Neuronal stem cell (in vitro differentiated cells): ENCODE measurements at regions not wholly inside any gene's neighbourhood (a gene's known extent, or its start where the extent isn't known, plus 50 kb on each side); places are given as distances from the start of the nearest gene placed in this dataset.

ENCODE experiments used
- DNase-seq: peaks from one replicate; pipeline ENCODE4 v3.0.0-alpha.2; 2013; ENCODE audit warnings: low spot score
- H2AFZ ChIP-seq: one replicate; pipeline ENCODE4 v1.6.1; 2013; ENCODE audit warnings: mild to moderate bottlenecking, low read length, inconsistent platforms
- H2AK5ac ChIP-seq: 2 replicates; pipeline ENCODE4 v1.6.1; 2013; ENCODE audit warnings: low read depth, mild to moderate bottlenecking, inconsistent platforms, low read length, moderate library complexity, mixed read lengths
- H2BK120ac ChIP-seq: 2 replicates; pipeline ENCODE4 v1.6.1; 2013; ENCODE audit warnings: low read depth, mild to moderate bottlenecking, inconsistent platforms, low read length, moderate library complexity, mixed read lengths
- H2BK12ac ChIP-seq: one replicate; pipeline ENCODE4 v1.6.1; 2013; ENCODE audit warnings: low read length, inconsistent platforms
- H2BK15ac ChIP-seq: 2 replicates; pipeline ENCODE4 v1.6.1; 2013; ENCODE audit warnings: mild to moderate bottlenecking, low read length, inconsistent platforms, mixed read lengths
- H2BK5ac ChIP-seq: one replicate; pipeline ENCODE4 v1.6.1; 2013; ENCODE audit warnings: inconsistent platforms, mild to moderate bottlenecking, low read length, moderate library complexity
- H3K14ac ChIP-seq: one replicate; pipeline ENCODE4 v1.6.1; 2013; ENCODE audit warnings: low read length, inconsistent platforms
- H3K18ac ChIP-seq: 2 replicates; pipeline ENCODE4 v1.6.1; 2013; ENCODE audit warnings: low read length, inconsistent platforms
- H3K23ac ChIP-seq: 2 replicates; pipeline ENCODE4 v1.6.1; 2013; ENCODE audit warnings: low read depth, mild to moderate bottlenecking, mixed read lengths, low read length, inconsistent platforms; ENCODE audit not compliant: poor library complexity
- H3K27ac ChIP-seq: replicated peaks from 3 replicates; pipeline ENCODE4 v1.5.1; 2013; ENCODE audit warnings: low read length, inconsistent platforms
- H3K27me3 ChIP-seq, 3 experiments: 2 replicates each; pipeline ENCODE4 v1.6.1; 2013; ENCODE audit warnings: low read length in 3 of 3, mild to moderate bottlenecking in 2 of 3, inconsistent platforms in 1 of 3, low read depth in 1 of 3, mixed read lengths in 1 of 3, moderate library complexity in 1 of 3; ENCODE audit not compliant: control insufficient read depth in 3 of 3, insufficient read depth in 3 of 3
- H3K36me3 ChIP-seq, 2 donors: replicated peaks in 1 of 2; 2 replicates each; pipeline ENCODE4 v1.6.1; 2013; ENCODE audit warnings: low read length in 2 of 2; ENCODE audit not compliant: control insufficient read depth in 2 of 2, insufficient read depth in 2 of 2
- H3K4ac ChIP-seq: 2 replicates; pipeline ENCODE4 v1.6.1; 2013; ENCODE audit warnings: inconsistent platforms, mild to moderate bottlenecking, low read length, moderate library complexity
- H3K4me1 ChIP-seq, 2 donors: 1 replicate in 1 of 2; 2 replicates in 1 of 2; pipeline ENCODE4 v1.6.1; 2013; ENCODE audit warnings: low read length in 2 of 2, low read depth in 1 of 2; ENCODE audit not compliant: control insufficient read depth in 2 of 2, insufficient read depth in 1 of 2
- H3K4me2 ChIP-seq: one replicate; pipeline ENCODE4 v1.6.1; 2013; ENCODE audit warnings: mild to moderate bottlenecking, low read length, inconsistent platforms; ENCODE audit not compliant: insufficient read depth, poor library complexity, severe bottlenecking
- H3K4me3 ChIP-seq, 2 donors: 2 replicates each; pipeline ENCODE4 v1.5.1; 2013; ENCODE audit warnings: low read length in 2 of 2, mild to moderate bottlenecking in 2 of 2, inconsistent platforms in 1 of 2, moderate library complexity in 1 of 2
- H3K79me1 ChIP-seq: one replicate; pipeline ENCODE4 v1.6.1; 2013; ENCODE audit warnings: low read depth, mild to moderate bottlenecking, inconsistent platforms, low read length, moderate library complexity
- H3K9ac ChIP-seq: one replicate; pipeline ENCODE4 v1.6.1; 2013; ENCODE audit warnings: mild to moderate bottlenecking, low read depth, low read length, inconsistent platforms; ENCODE audit not compliant: poor library complexity
- H3K9me3 ChIP-seq, 2 donors: replicated peaks in 1 of 2; 2 replicates each; pipeline versions ENCODE3 to v1.6.1; 2013; ENCODE audit warnings: low read length in 2 of 2, mild to moderate bottlenecking in 2 of 2, inconsistent platforms in 1 of 2, low read depth in 1 of 2, mixed read lengths in 1 of 2, moderate library complexity in 1 of 2; ENCODE audit not compliant: control insufficient read depth in 2 of 2, insufficient read depth in 1 of 2
- H4K8ac ChIP-seq: one replicate; pipeline ENCODE4 v1.6.1; 2013; ENCODE audit warnings: low read depth, mild to moderate bottlenecking, inconsistent platforms, low read length, moderate library complexity
- H4K91ac ChIP-seq: one replicate; pipeline ENCODE4 v1.6.1; 2013; ENCODE audit warnings: low read length, low read depth, mild to moderate bottlenecking, inconsistent platforms; ENCODE audit not compliant: poor library complexity
- WGBS, 2 donors: extraction: QIAGEN DNeasy Blood & Tissue Kit; methylation state at CpG; one replicate each; pipeline ENCODE4 v1.1.7; 2013; ENCODE audit warnings: missing lambda C conversion rate in 2 of 2, mixed read lengths in 1 of 2; ENCODE audit not compliant: insufficient read length in 2 of 2, insufficient replicate concordance in 1 of 2; ENCODE audit errors: extremely low coverage in 2 of 2; 5-methylcytosine and 5-hydroxymethylcytosine counted together

DNA sequence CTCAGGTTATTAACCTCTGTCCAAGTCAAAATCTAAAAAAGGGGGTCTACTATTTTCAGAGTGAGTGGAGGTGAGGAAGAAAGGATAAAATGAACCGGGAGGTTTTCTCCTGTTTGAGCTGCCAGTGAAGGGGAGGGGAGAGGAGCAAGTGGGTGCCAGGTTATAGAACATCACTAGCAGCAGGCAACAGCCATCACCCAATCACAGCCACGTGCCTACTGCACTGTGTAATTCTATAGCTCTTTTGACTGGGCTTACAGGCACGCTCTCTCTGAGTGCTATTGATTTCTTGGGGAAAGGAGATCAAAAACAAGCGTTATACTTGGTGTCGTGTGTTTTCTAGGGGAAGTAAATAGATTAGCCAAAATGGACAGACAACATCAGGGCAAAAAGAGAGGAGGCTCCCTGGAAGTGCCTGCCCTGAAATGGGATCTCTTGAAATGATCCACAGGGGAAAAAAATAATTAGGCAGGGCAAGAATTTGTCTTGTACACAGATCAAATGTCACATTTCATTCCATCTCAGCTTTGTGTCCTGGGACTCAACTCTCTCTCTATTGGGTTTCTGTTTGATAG, 300.5 kb upstream of the LCORL start:
- Histone ChIP-seq H3K27ac (no peak overlapping the region), H3K4me3 (no peak overlapping the region), H3K27me3 (no peaks in the 10 kb centered on the region), H2BK12ac (no peak overlapping the region), H2AK5ac (no peak overlapping the region), H4K91ac (no peak overlapping the region), H2BK120ac (no peak overlapping the region), H3K9ac (no peak overlapping the region), H2BK15ac (no peak overlapping the region), H3K79me1 (no peaks in the 10 kb centered on the region), H4K8ac (no peak overlapping the region), H3K4ac (no peak overlapping the region), H3K36me3 (no peaks in the 10 kb centered on the region), H3K14ac (no peak overlapping the region), H2BK5ac (no peak overlapping the region), H3K23ac (no peak overlapping the region), H3K4me2 (no peak overlapping the region), H3K18ac (no peak overlapping the region), H2AFZ (no peak overlapping the region), H3K9me3 (no peaks in the 10 kb centered on the region), H3K4me1 (peaks cover 0 to 6% of the 10 kb centered on the region in 2 donors)
- no CpG with 5 or more reads among the region's 5 CpGs for WGBS, 2 donors
- DNase-seq, result no peak

DNA sequence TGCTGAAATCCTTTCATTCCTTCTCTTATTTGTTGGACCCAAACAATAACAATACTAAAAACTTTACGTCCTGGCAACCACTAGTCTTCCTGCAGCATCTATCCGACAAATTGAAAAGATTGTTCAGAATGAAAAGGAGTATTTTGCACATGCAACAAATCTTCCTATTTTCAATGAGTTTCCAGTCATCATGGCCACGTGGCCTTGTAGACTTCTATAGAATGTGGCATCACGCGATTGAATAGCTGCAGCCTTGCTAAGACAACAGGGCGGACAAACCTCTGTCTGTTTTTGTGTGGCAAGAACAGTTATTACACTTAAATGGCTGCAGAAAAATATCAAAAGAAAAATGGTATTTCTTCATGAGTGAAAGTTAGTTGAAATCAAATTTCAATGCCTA, 297.9 kb upstream of the LCORL start:
- no peak overlapping the region for H4K8ac ChIP-seq
- no peak overlapping the region for H2BK120ac ChIP-seq
- H3K14ac ChIP-seq, result no peak overlapping the region
- WGBS, 2 donors, result no CpG with 5 or more reads among the region's 6 CpGs
- no peaks in the 10 kb centered on the region for H3K9me3 ChIP-seq
- peak overlapping the region; percentile 1 for H2AFZ ChIP-seq
- H2BK12ac ChIP-seq, result no peak overlapping the region
- no peaks in the 10 kb centered on the region for H3K36me3 ChIP-seq
- no peak overlapping the region for H2BK15ac ChIP-seq
- DNase-seq, result no peak
- no peak overlapping the region for H3K23ac ChIP-seq
- H3K4ac ChIP-seq, result no peak overlapping the region
- H4K91ac ChIP-seq, result no peak overlapping the region
- H2AK5ac ChIP-seq, result no peak overlapping the region
- H3K4me3 ChIP-seq, result no peak overlapping the region
- H3K27ac ChIP-seq, result no peak overlapping the region
- H3K9ac ChIP-seq, result no peak overlapping the region
- H3K4me2 ChIP-seq, result no peak overlapping the region
- no peaks in the 10 kb centered on the region for H3K79me1 ChIP-seq
- H3K4me1 ChIP-seq, result peaks cover 0 to 6% of the 10 kb centered on the region in 2 donors
- H2BK5ac ChIP-seq, result no peak overlapping the region
- no peak overlapping the region for H3K18ac ChIP-seq
- H3K27me3 ChIP-seq, result no peaks in the 10 kb centered on the region

DNA sequence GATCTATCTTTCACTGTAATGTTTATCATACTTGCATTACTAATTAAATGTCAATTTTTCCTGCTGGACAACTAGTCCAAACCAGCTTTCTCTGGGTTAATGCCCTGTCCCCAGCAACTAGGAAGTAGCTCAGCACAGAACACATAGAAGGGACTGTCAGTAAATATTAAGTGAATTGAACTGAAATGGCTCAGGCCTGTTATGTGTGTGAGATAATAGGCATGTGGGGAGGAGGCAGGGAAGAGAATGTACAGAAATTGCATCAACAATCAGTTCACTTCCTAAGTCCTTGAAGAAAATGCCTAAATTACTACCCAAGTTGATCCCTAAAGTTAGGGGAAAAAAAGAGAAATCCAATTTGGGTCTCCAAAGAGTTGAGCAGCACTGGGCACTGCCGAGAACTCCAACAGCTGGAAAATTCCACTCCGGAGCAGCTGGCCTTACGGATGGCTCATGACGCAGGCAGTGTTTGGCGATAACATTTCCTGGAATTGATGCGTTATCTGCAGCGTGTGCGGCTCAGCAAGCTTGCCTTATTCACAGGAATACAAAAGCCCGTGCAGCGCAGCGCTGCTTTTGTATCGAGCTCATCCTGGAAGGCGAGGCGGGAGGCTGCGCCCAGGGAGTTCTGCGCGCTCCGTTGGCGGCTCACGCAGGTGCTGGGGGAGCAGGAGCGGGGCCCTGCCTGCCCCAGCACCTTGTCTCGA, 297.3 kb upstream of the LCORL start:
- no peaks in the 10 kb centered on the region for H3K36me3 ChIP-seq
- WGBS, 2 donors, result no CpG with 5 or more reads among the region's 22 CpGs
- DNase-seq, result no peak
- no peak overlapping the region for H4K91ac ChIP-seq
- H3K23ac ChIP-seq, result no peak overlapping the region
- no peak overlapping the region for H3K18ac ChIP-seq
- no peaks in the 10 kb centered on the region for H3K9me3 ChIP-seq
- no peak overlapping the region for H2BK5ac ChIP-seq
- H3K14ac ChIP-seq, result no peak overlapping the region
- H4K8ac ChIP-seq, result no peak overlapping the region
- no peak overlapping the region for H2BK15ac ChIP-seq
- no peak overlapping the region for H3K9ac ChIP-seq
- peaks cover 0 to 6% of the 10 kb centered on the region in 2 donors for H3K4me1 ChIP-seq
- no peaks in the 10 kb centered on the region for H3K79me1 ChIP-seq
- no peak overlapping the region for H3K4me2 ChIP-seq
- H2AFZ ChIP-seq, result peak overlapping the region; percentile 1
- no peak overlapping the region for H2AK5ac ChIP-seq
- H2BK120ac ChIP-seq, result no peak overlapping the region
- H2BK12ac ChIP-seq, result no peak overlapping the region
- H3K4ac ChIP-seq, result no peak overlapping the region
- H3K4me3 ChIP-seq, result no peak overlapping the region
- H3K27ac ChIP-seq, result no peak overlapping the region
- H3K27me3 ChIP-seq, result no peaks in the 10 kb centered on the region

DNA sequence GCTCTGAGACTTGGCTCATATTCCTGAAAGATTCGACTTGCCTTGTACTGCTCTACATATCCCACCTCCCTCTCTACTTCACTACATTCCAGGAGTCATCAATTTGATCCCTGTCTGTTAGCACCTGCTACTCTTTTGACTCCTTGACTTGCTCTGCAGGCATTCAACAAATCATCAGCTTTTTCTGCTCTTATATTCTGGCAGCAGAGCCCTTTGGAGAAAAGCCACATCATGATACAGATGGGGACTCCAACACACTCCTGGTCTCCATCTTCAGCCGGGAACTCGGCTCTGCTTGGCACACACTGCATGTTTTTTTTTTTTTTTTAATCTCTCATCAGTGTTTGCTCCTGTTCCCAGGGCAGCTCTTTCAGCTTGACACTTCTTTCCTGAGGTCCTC, 293.2 kb upstream of the LCORL start:
- Histone ChIP-seq H3K4me2 (no peak overlapping the region), H3K36me3 (no peaks in the 10 kb centered on the region), H3K18ac (no peak overlapping the region), H3K79me1 (no peaks in the 10 kb centered on the region), H3K27ac (no peak overlapping the region), H2BK12ac (no peak overlapping the region), H3K9ac (no peak overlapping the region), H2BK15ac (no peak overlapping the region), H3K4me3 (no peak overlapping the region), H3K27me3 (no peaks in the 10 kb centered on the region), H3K9me3 (no peaks in the 10 kb centered on the region), H3K23ac (no peak overlapping the region), H3K4ac (no peak overlapping the region), H2AFZ (no peak overlapping the region), H2BK120ac (no peak overlapping the region), H2AK5ac (no peak overlapping the region), H4K8ac (no peak overlapping the region), H4K91ac (no peak overlapping the region), H2BK5ac (no peak overlapping the region), H3K14ac (no peak overlapping the region), H3K4me1 (no peaks in the 10 kb centered on the region)
- WGBS, 2 donors, result no CpG with 5 or more reads among the region's 3 CpGs
- DNase-seq, result no peak
